Left lung (tissue), 4 donors: ENCODE measurements at regions not wholly inside any gene's neighbourhood (a gene's known extent, or its start where the extent isn't known, plus 50 kb on each side); places are given as distances from the start of the nearest gene placed in this dataset.

ENCODE experiments used
- ATAC-seq: fragments of 200-7000 bp; cut with Tn5 transposase; one replicate; pipeline ENCODE4 v1.9.1; 2020; ENCODE audit warnings: moderate library complexity
- DNase-seq, 4 donors: peaks; one replicate each; pipeline ENCODE4 v3.0.0-alpha.2; 2013 to 2020
- H3K27ac ChIP-seq, 2 donors: fragments of 200-600 bp; sonication (generic) in 1 of 2; one replicate each; pipeline versions ENCODE4 v1.5.0 to v1.8.0; 2020 to 2021
- H3K27me3 ChIP-seq, 2 donors: fragments of 200-600 bp; sonication (generic) in 1 of 2; one replicate each; pipeline versions ENCODE4 v1.5.0 to v1.8.0; 2020 to 2021
- H3K36me3 ChIP-seq, 2 donors: fragments of 200-600 bp; sonication (generic) in 1 of 2; one replicate each; pipeline versions ENCODE4 v1.5.0 to v1.8.0; 2020 to 2021
- H3K4me1 ChIP-seq, 2 donors: fragments of 200-600 bp; one replicate each; pipeline ENCODE4 v1.8.0; 2021
- H3K4me3 ChIP-seq, 2 donors: fragments of 200-600 bp; sonication (generic) in 1 of 2; one replicate each; pipeline versions ENCODE4 v1.5.0 to v1.8.0; 2020 to 2021; ENCODE audit warnings: mild to moderate bottlenecking in 1 of 2
- H3K9me3 ChIP-seq, 2 donors: fragments of 200-600 bp; sonication (generic) in 1 of 2; one replicate each; pipeline versions ENCODE4 v1.5.0 to v1.8.0; 2020 to 2021
- CTCF ChIP-seq, 2 donors: fragments of 200-600 bp; sonication (generic) in 1 of 2; IDR thresholded peaks; one replicate each; pipeline versions ENCODE4 v1.5.0 to v1.8.0; 2021; ENCODE audit warnings: antibody characterized with exemption in 2 of 2
- intact Hi-C, 2 donors: fragments of 100-400 bp; cut with DNase I; formaldehyde crosslinking; loops; one replicate each; pipeline versions ENCODE4 v1.11.2 to v1.14.2; 2022
- donor health status: DM: no; HTN: yes; CAD: no.
- donor health status: DM: no; HTN: no; CAD: no.

- H3K9me3 ChIP-seq, result no peaks in the 10 kb centered on the region
- intact Hi-C loops, result no loop called here
- H3K27me3 ChIP-seq, result peaks cover 0 to 6% of the 10 kb centered on the region in 2 donors
- H3K27ac ChIP-seq, result no peak overlapping the region
- H3K36me3 ChIP-seq, result no peaks in the 10 kb centered on the region
- no peak for DNase-seq
- ATAC-seq, result no peak
- no peak for TF ChIP-seq CTCF (IDR thresholded peaks at IDR 0.05)
- H3K4me1 ChIP-seq, result no peaks in the 10 kb centered on the region
- no peak overlapping the region for H3K4me3 ChIP-seq
Observed at GRCh38 chrX:15985937-15986336, 131.3 kb upstream of the AP1S2 start.

GRCh38 chrX:15983034-15983433 lies 128.4 kb upstream of the AP1S2 start:
- no peak for TF ChIP-seq CTCF (IDR thresholded peaks at IDR 0.05)
- DNase-seq (no peak), ATAC-seq (no peak)
- intact Hi-C loops, result no loop called here
- Histone ChIP-seq H3K4me3 (no peak overlapping the region), H3K9me3 (no peaks in the 10 kb centered on the region), H3K4me1 (no peaks in the 10 kb centered on the region), H3K27me3 (peaks cover 0 to 14% of the 10 kb centered on the region in 2 donors), H3K27ac (no peak overlapping the region), H3K36me3 (no peaks in the 10 kb centered on the region)

- intact Hi-C loops, result no loop called here
- no peak overlapping the region for H3K4me3 ChIP-seq
- H3K27me3 ChIP-seq, result peaks cover 0 to 12% of the 10 kb centered on the region in 2 donors
- ATAC-seq (no peak), DNase-seq (no peak)
- H3K27ac ChIP-seq, result peak overlapping the region in 1 of 2 donors; percentile 75
- no peaks in the 10 kb centered on the region for H3K9me3 ChIP-seq
- H3K36me3 ChIP-seq, result no peaks in the 10 kb centered on the region
- no peak for TF ChIP-seq CTCF (IDR thresholded peaks at IDR 0.05)
- H3K4me1 ChIP-seq, result no peaks in the 10 kb centered on the region
Observed at GRCh38 chrX:15977644-15978043, 123.0 kb upstream of the AP1S2 start.

- Histone ChIP-seq H3K27ac (peak overlapping the region in 1 of 2 donors; percentile 33), H3K9me3 (no peaks in the 10 kb centered on the region), H3K36me3 (no peaks in the 10 kb centered on the region), H3K4me1 (no peaks in the 10 kb centered on the region), H3K4me3 (no peak overlapping the region), H3K27me3 (peaks cover 0 to 8% of the 10 kb centered on the region in 2 donors)
- ATAC-seq (no peak), DNase-seq (no peak)
- no peak for TF ChIP-seq CTCF (IDR thresholded peaks at IDR 0.05)
- intact Hi-C loops, result no loop called here
Observed at GRCh38 chrX:15976396-15976795, 121.8 kb upstream of the AP1S2 start.

GRCh38 chrX:15973946-15974345 lies 119.3 kb upstream of the AP1S2 start:
- intact Hi-C loops, result no loop called here
- peaks cover 0 to 5% of the 10 kb centered on the region in 2 donors for H3K27me3 ChIP-seq
- H3K9me3 ChIP-seq, result no peaks in the 10 kb centered on the region
- H3K4me3 ChIP-seq, result no peak overlapping the region
- no peaks in the 10 kb centered on the region for H3K4me1 ChIP-seq
- H3K27ac ChIP-seq, result no peak overlapping the region
- DNase-seq, result peak in 1 of 4 donors; percentile 32
- no peak for TF ChIP-seq CTCF (IDR thresholded peaks at IDR 0.05)
- no peaks in the 10 kb centered on the region for H3K36me3 ChIP-seq
- peak; percentile 43 for ATAC-seq
